Activated T-helper 17 cell treated with anti-CD3 and anti-CD28 coated beads, Interleukin-2, amount 50 U/mL, for 72 hours (primary cell): ENCODE measurements at regions not wholly inside any gene's neighbourhood (a gene's known extent, or its start where the extent isn't known, plus 50 kb on each side); places are given as distances from the start of the nearest gene placed in this dataset.

Source experiments
- ATAC-seq: fragments of 150-1000 bp; cut with Tn5 transposase; replicated peaks from 2 replicates; pipeline ENCODE4 v1.10.0; 2021; ENCODE audit warnings: mild to moderate bottlenecking, moderate library complexity
- H3K27ac Mint-ChIP-seq: one replicate; pipeline ENCODE4 v1.8.0; 2022; ENCODE audit warnings: mixed read lengths
- H3K27me3 Mint-ChIP-seq: one replicate; pipeline ENCODE4 v1.8.0; 2022; ENCODE audit warnings: mixed read lengths
- H3K36me3 Mint-ChIP-seq: one replicate; pipeline ENCODE4 v1.8.0; 2022; ENCODE audit warnings: low read depth, mild to moderate bottlenecking, mixed read lengths
- H3K4me1 Mint-ChIP-seq: one replicate; pipeline ENCODE4 v1.8.0; 2022; ENCODE audit warnings: mixed read lengths
- H3K4me3 Mint-ChIP-seq: one replicate; pipeline ENCODE4 v1.8.0; 2022; ENCODE audit warnings: mild to moderate bottlenecking, mixed read lengths
- H3K9me3 Mint-ChIP-seq: one replicate; pipeline ENCODE4 v1.8.0; 2022; ENCODE audit warnings: mixed read lengths

DNA sequence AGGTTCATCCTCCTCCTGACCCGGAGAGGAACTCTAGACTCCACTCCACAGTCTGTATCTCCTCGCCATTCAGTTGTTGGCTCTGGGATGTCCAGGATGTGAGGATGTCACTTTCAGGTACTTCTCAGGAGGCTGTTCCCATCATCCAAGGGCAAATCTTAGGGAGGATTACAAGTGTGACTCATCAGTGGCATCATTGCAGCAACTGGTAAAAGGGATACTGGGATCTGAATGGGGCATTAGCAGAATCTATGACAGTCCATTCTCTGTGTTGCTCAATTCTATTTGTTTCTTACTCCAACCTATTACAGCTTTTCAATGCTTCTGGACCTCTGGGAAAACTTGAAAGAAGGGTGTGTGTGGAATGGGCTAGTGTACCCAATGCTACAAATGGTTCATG, 81.5 kb upstream of the FN1 start:
- peaks cover 3% of the 10 kb centered on the region for H3K27me3 Mint-ChIP-seq
- no peaks in the 10 kb centered on the region for H3K4me1 Mint-ChIP-seq
- no peak for ATAC-seq
- no peak overlapping the region for H3K4me3 Mint-ChIP-seq
- H3K36me3 Mint-ChIP-seq, result no peaks in the 10 kb centered on the region
- no peaks in the 10 kb centered on the region for H3K9me3 Mint-ChIP-seq
- H3K27ac Mint-ChIP-seq, result no peak overlapping the region

DNA sequence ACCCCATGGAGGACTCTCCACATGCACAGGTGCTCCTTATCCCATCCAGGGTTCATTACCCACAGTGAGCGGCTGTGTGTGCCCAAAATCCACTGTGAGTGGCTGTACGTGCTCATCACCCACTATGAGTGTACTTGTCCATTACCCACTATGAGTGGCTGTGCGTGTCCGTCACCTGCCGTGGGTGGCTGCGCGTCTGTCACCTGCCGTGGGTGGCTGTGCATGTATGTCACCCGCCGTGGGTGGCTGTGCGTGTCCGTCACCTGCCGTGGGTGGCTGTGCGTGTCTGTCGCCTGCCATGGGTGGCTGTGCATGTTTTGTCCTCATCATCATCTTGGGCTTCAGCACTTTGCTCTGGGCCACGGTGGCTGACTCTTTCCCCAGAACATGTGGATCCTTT, 78.6 kb upstream of the FN1 start:
- no peak for ATAC-seq
- H3K9me3 Mint-ChIP-seq, result no peaks in the 10 kb centered on the region

DNA sequence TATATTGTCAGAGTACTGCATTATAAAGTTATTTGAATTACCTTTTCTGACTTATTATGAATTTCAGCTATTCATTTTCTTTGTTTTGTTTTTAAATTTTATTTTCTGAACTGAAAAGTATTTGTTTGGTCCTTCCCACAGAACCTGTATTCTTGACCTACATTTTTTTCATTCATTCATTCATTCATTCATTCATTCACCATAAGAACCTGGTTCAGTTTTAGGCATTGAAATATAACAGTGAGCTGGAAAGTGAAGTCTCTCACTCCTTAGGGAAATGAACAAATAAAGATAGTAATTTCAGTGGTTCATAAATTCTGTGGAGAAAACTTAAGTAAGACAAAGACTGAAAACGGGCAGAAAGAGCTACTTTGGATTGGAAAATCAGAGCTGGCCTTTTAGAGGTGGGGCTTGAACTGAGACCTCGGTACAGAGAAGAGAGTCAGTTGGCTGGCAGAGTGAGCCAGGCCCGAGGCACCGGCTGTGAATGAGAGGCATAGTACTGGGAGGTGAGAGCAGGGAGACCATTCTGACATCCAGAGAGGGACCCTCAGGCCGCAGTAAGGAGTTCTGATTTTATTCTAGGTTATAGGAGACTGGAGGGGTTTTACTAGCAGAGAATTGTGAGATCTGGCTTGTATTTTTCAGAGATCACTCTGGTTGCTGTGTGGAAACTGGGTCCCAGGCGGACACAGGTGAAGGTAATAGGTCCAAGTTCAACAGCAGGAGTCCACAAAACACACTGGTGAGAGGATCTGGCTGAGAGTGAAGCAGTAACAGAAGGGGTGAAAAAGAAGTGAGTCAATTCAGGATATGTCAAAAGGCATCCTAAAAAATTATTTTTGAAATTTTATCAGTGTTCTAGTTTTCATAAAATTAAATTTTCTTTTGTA, 75.8 kb upstream of the FN1 start:
- Mint-ChIP-seq H3K4me1 (no peaks in the 10 kb centered on the region), H3K27me3 (no peaks in the 10 kb centered on the region), H3K4me3 (no peak overlapping the region), H3K9me3 (no peaks in the 10 kb centered on the region), H3K27ac (no peak overlapping the region), H3K36me3 (no peaks in the 10 kb centered on the region)
- no peak for ATAC-seq

More for the DNA sequence above, 78.6 kb upstream of the FN1 start:
- Mint-ChIP-seq H3K27me3 (no peaks in the 10 kb centered on the region), H3K4me1 (no peaks in the 10 kb centered on the region), H3K36me3 (no peaks in the 10 kb centered on the region), H3K27ac (no peak overlapping the region), H3K4me3 (no peak overlapping the region)

DNA sequence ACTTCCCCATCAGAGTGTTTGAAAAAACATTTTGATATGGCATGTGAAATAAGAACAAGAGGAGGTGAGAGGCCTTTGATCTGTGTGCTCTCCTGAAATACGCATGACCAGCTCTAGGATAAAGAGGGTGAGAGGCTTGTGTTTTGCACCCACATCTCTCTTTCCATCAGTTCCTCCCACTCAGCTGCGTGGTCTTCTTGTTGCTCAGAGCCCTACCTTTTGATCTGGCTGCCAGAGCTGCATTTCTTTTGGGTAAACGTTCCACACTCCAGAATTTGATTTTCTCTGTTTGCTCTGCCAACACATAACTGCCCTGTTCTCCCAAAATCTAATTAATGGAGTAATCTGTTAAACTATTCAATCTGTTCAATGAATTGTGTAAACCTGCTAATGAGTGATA, 72.0 kb upstream of the FN1 start:
- H3K27me3 Mint-ChIP-seq, result no peaks in the 10 kb centered on the region
- no peak for ATAC-seq
- no peak overlapping the region for H3K27ac Mint-ChIP-seq
- H3K9me3 Mint-ChIP-seq, result no peaks in the 10 kb centered on the region
- no peaks in the 10 kb centered on the region for H3K36me3 Mint-ChIP-seq
- no peak overlapping the region for H3K4me3 Mint-ChIP-seq
- no peaks in the 10 kb centered on the region for H3K4me1 Mint-ChIP-seq

DNA sequence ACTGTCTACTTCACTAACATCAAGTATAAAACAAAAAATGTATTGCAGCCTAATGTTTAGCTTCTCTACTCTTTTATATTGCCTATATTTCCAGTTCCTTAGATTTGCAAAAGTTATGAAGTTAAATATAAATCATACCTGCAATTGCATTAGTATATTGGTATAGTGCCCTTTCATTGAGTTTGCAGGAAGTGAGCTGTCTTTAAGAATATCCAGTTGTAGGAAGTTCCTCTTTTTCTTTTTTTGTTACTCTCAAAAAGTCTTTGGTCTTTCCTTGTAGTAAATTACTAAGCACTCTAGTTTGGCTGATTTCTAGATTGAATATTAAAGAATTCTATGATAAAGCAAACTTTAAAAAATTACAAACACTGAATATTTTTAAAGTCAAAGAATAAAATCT, 71.3 kb upstream of the FN1 start:
- no peak for ATAC-seq
- Mint-ChIP-seq H3K9me3 (no peaks in the 10 kb centered on the region), H3K4me1 (no peaks in the 10 kb centered on the region), H3K27me3 (no peaks in the 10 kb centered on the region), H3K36me3 (no peaks in the 10 kb centered on the region), H3K27ac (no peak overlapping the region), H3K4me3 (no peak overlapping the region)

DNA sequence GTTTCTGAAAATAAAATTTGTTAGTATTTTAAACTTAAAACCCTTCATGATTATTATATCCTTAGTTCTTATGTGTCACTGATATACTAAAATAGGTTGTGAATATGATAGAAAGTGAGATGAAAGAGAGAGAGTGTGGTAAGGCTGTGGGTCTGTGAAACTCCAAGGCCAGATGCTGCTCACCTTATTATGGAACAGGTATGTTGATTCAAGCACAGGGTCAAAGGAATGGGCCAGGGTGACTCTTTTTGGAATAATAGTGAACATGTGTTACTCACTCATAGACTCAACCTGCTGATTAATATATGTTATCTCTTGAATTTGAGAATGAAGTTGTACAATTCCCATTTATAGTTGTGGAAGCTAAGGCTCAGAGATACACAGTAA, 70.7 kb upstream of the FN1 start:
- no peaks in the 10 kb centered on the region for H3K27me3 Mint-ChIP-seq
- no peak for ATAC-seq
- no peak overlapping the region for H3K4me3 Mint-ChIP-seq
- no peaks in the 10 kb centered on the region for H3K36me3 Mint-ChIP-seq
- no peaks in the 10 kb centered on the region for H3K9me3 Mint-ChIP-seq
- no peak overlapping the region for H3K27ac Mint-ChIP-seq
- H3K4me1 Mint-ChIP-seq, result no peaks in the 10 kb centered on the region

DNA sequence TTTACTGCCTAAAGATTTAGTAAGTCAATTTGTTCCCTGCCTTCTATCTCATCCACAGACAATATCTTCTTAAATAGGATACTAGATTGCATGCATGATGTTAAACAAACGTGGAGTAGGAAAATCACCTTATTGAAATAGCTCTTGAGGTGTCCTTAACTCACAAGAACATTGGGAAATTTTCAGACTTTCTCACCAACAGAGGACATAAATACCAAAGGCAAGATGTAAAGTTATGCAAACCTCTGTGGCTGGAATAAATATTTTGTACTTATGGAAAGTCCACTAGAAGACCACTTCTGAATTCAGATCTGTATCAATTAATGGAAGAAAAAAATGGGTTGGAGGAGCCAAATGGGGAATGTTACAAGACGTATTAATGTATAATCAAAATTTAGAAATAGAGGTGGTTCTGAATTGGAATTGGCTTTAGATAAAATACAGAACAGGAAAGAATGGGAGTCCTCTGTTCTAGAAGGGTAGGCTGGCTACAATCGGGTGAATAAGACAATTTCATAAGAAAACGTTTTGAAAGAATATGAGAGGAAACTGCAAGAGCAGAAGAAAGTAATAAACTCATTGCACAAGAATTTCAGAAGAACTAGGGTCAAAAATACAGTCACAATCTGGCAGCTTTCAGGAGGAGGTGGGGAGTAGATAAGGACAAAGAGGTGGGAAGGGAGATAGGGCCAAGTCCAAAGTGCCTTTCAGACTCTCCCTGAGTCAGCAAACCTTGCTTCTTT, 69.3 kb upstream of the FN1 start:
- H3K27me3 Mint-ChIP-seq, result no peaks in the 10 kb centered on the region
- no peaks in the 10 kb centered on the region for H3K4me1 Mint-ChIP-seq
- H3K36me3 Mint-ChIP-seq, result no peaks in the 10 kb centered on the region
- no peak for ATAC-seq
- H3K4me3 Mint-ChIP-seq, result no peak overlapping the region
- no peak overlapping the region for H3K27ac Mint-ChIP-seq
- H3K9me3 Mint-ChIP-seq, result no peaks in the 10 kb centered on the region

DNA sequence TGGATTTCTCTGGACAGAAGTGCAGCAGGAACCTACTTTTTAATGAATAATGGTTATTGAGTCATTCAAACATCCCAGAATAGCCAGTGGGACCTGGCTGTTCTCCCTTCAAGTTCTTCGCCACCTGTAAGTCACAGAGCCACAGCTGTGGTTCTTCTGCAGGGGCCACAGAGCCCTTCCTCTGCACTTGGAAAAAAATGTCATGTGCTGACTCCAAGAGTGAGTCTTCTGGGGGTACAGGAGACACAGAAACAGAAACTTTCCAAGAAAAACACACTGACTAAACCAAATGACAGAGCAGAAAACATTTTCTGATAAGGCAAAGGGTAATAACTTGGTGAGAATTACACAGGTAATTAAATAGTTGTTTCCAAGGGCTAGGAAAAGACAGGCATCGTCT, 68.7 kb upstream of the FN1 start:
- no peak for ATAC-seq
- H3K9me3 Mint-ChIP-seq, result no peaks in the 10 kb centered on the region
- H3K27me3 Mint-ChIP-seq, result no peaks in the 10 kb centered on the region
- H3K4me1 Mint-ChIP-seq, result no peaks in the 10 kb centered on the region
- H3K27ac Mint-ChIP-seq, result no peak overlapping the region
- no peaks in the 10 kb centered on the region for H3K36me3 Mint-ChIP-seq
- H3K4me3 Mint-ChIP-seq, result no peak overlapping the region

DNA sequence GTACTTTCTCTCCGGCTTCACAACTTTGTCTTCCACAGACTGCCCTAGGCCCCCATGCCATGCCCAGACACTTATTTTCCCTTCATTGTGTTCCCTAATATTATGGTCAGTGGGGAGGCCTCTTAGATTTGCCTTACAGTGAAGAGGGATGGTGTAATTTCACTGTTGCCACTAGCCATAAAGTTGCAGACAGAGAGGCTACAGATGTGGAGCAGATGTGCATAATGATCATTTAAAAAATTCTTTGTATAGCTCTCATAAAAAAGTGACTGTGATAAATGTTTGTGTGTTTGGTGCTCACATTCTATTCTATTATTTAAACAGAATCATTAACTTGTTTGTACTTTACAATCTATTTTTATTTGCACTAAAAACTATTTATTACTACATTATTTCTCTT, 67.5 kb upstream of the FN1 start:
- H3K36me3 Mint-ChIP-seq, result no peaks in the 10 kb centered on the region
- ATAC-seq, result no peak
- H3K4me3 Mint-ChIP-seq, result no peak overlapping the region
- no peak overlapping the region for H3K27ac Mint-ChIP-seq
- peaks cover 3% of the 10 kb centered on the region for H3K27me3 Mint-ChIP-seq
- no peaks in the 10 kb centered on the region for H3K9me3 Mint-ChIP-seq
- no peaks in the 10 kb centered on the region for H3K4me1 Mint-ChIP-seq

DNA sequence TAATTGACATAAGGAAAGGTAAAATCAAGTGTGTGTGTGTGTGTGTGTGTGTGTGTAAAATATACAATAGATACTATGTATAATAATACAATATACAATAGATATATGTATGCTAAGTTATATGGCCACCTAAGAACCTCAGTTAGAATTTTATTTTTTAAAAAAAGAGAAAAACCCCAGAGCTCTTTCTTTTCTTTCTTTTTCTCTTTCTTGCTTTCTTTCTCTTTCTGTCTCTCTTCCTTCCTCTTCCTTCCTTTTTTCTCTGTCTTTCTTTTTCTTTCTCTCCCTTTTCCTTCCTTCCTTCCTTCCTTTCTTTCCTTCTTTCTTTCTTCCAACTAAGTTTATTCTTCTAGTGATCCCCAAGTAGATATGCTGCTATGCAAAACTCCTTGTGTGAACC, 64.6 kb upstream of the FN1 start:
- no peaks in the 10 kb centered on the region for H3K36me3 Mint-ChIP-seq
- H3K27ac Mint-ChIP-seq, result no peak overlapping the region
- peaks cover 7% of the 10 kb centered on the region for H3K27me3 Mint-ChIP-seq
- H3K4me1 Mint-ChIP-seq, result no peaks in the 10 kb centered on the region
- H3K9me3 Mint-ChIP-seq, result peaks cover 3% of the 10 kb centered on the region
- no peak overlapping the region for H3K4me3 Mint-ChIP-seq
- no peak for ATAC-seq

DNA sequence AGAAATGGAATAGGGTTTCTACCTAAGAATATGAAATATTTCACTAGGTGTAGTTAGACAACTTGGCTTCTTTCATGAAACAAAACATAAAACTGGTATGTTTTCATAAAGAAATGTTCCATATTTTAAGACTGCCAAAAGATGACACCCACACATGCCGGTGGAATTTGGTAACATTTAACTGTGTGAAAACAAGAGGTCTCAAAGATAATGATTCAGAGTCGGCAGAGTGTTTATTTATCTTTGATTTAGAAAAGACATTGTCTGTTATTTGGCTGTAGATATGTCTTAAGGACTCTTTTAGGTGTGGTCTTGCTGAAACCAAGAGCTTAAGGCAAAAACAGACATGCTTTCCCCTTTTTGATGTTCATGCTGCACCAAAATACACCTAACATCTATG, 63.5 kb upstream of the FN1 start:
- Mint-ChIP-seq H3K36me3 (no peaks in the 10 kb centered on the region), H3K9me3 (peaks cover 3% of the 10 kb centered on the region), H3K4me1 (no peaks in the 10 kb centered on the region), H3K4me3 (no peak overlapping the region), H3K27me3 (peaks cover 9% of the 10 kb centered on the region), H3K27ac (no peak overlapping the region)
- no peak for ATAC-seq

DNA sequence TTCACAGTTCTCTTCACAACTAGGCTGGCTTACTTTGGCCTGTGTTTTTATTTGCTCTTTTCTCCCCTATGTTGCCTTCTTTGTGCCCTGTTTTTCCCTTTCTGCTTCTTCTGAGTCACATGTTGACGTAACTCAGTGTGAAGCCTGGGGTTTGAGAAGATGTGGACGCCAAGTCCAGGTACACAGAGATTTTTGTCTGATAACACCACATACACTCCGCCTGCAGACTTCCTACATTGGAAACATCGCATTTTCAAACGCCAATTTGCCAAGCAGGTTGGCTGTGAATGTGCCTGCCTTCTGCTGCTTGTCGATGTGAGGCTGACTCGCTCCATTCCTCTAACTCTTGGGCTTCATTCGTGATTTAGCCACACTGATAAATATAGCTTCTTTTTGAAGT, 62.6 kb upstream of the FN1 start:
- no peaks in the 10 kb centered on the region for H3K36me3 Mint-ChIP-seq
- no peak for ATAC-seq
- no peak overlapping the region for H3K4me3 Mint-ChIP-seq
- H3K9me3 Mint-ChIP-seq, result peaks cover 3% of the 10 kb centered on the region
- H3K4me1 Mint-ChIP-seq, result no peaks in the 10 kb centered on the region
- peaks cover 11% of the 10 kb centered on the region for H3K27me3 Mint-ChIP-seq
- H3K27ac Mint-ChIP-seq, result no peak overlapping the region

DNA sequence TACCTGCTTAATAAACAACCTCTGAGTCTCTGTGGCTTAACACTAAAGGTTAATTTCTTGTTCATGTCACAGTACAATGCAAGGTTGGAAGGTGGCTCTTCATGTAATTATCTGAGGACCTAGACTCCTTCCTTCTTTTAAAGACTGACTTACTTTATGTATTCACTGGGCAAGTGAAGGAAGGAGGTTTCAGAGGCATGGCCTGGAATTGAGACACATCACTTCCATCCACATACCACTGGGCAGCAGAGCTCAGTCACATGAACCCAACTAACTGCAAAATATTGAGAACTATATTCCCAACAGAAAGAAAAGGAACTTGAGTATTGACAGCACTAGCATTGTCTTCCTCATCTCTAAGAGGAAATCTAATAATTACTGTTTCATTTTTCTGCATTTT, 57.5 kb upstream of the FN1 start:
- ATAC-seq, result no peak
- H3K36me3 Mint-ChIP-seq, result no peaks in the 10 kb centered on the region
- H3K27me3 Mint-ChIP-seq, result peaks cover 12% of the 10 kb centered on the region
- no peaks in the 10 kb centered on the region for H3K4me1 Mint-ChIP-seq
- no peak overlapping the region for H3K27ac Mint-ChIP-seq
- H3K4me3 Mint-ChIP-seq, result no peak overlapping the region
- H3K9me3 Mint-ChIP-seq, result peaks cover 3% of the 10 kb centered on the region

DNA sequence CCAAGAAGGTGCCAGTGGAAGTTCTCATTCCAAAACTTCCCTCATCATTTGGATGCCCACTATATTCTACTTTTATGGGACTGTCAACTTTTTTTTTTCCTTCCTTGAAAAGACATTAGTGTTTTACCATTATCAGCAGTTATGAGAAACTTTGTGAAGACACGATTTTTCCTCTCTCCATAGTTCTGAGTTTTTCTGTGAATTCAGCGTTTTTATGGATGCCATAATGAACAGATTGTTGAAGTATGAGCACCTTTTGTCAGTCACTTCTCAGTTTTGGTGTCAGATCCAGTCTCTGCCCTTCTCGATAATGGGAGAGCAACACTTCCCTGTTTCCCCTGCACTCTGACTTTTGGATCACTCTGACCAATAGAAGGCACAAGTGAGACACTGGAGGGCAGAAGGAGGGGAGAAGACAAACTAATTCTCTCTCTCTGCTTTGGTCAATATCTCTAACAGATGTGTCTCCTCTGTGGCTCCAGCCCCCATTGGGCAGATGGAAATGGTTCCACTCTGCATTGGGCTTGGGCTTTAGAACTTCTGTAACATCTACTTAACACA, 53.5 kb upstream of the FN1 start:
- H3K27me3 Mint-ChIP-seq, result peaks cover 6% of the 10 kb centered on the region
- no peaks in the 10 kb centered on the region for H3K36me3 Mint-ChIP-seq
- no peaks in the 10 kb centered on the region for H3K4me1 Mint-ChIP-seq
- no peaks in the 10 kb centered on the region for H3K9me3 Mint-ChIP-seq
- H3K4me3 Mint-ChIP-seq, result no peak overlapping the region
- no peak overlapping the region for H3K27ac Mint-ChIP-seq
- no peak for ATAC-seq

DNA sequence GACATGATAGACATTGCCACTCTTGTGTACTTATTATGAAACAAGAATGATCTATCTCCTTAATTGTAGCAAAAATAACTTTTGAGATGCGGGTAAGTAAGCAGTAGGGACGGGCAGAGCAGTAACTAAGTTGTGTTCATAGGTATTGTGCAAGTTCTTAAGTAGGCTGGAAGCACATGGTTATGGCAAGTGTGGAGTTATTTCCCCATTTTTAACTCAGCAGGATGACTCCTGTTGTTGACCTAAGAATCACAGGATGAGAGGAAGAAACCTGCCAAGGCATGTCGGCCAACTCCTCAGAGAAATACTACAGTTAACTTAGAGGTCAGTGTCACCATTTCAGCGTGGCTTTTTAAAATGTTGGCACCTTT, 51.1 kb upstream of the FN1 start:
- Mint-ChIP-seq H3K4me1 (no peaks in the 10 kb centered on the region), H3K36me3 (no peaks in the 10 kb centered on the region), H3K9me3 (no peaks in the 10 kb centered on the region), H3K27me3 (peaks cover 3% of the 10 kb centered on the region), H3K27ac (no peak overlapping the region), H3K4me3 (no peak overlapping the region)
- no peak for ATAC-seq
